Right atrium auricular region (tissue), 2 donors: ENCODE measurements at regions not wholly inside any gene's neighbourhood (a gene's known extent, or its start where the extent isn't known, plus 50 kb on each side); places are given as distances from the start of the nearest gene placed in this dataset.

ENCODE experiments used
- DNase-seq: peaks from one replicate; pipeline ENCODE4 v3.0.0-alpha.2; 2019; ENCODE audit warnings: low spot score
- H3K27ac ChIP-seq, 2 donors: fragments of 200-600 bp; sonication (generic); 1 replicate in 1 of 2; 2 replicates in 1 of 2; pipeline ENCODE4 v1.5.1; 2016 to 2019
- H3K27me3 ChIP-seq, 2 donors: fragments of 200-600 bp; sonication (generic); one replicate each; pipeline versions ENCODE4 v1.5.1 to v1.6.0; 2017 to 2019
- H3K36me3 ChIP-seq: fragments of 200-600 bp; sonication (generic); one replicate; pipeline ENCODE4 v1.5.1; 2016
- H3K4me1 ChIP-seq, 2 donors: fragments of 200-600 bp; sonication (generic); one replicate each; pipeline versions ENCODE4 v1.5.1 to v1.6.0; 2017 to 2019
- H3K4me3 ChIP-seq, 2 donors: fragments of 200-600 bp; sonication (generic); 1 replicate in 1 of 2; 2 replicates in 1 of 2; pipeline ENCODE4 v1.5.1; 2017 to 2019; ENCODE audit warnings: mild to moderate bottlenecking in 1 of 2, moderate library complexity in 1 of 2
- H3K9me3 ChIP-seq, 2 donors: fragments of 200-600 bp; sonication (generic); one replicate each; pipeline ENCODE4 v1.5.1; 2019
- TF ChIP-seq, protein P1 (sequence below), 2 donors: fragments of 200-600 bp; sonication (generic); IDR thresholded peaks; one replicate each; pipeline ENCODE4 v1.5.1; 2019; ENCODE audit warnings: antibody characterized with exemption in 2 of 2

GRCh38 chr1:38539931-38540330 is 319.6 kb downstream of the RRAGC start:
- TF ChIP-seq, protein P1, sequence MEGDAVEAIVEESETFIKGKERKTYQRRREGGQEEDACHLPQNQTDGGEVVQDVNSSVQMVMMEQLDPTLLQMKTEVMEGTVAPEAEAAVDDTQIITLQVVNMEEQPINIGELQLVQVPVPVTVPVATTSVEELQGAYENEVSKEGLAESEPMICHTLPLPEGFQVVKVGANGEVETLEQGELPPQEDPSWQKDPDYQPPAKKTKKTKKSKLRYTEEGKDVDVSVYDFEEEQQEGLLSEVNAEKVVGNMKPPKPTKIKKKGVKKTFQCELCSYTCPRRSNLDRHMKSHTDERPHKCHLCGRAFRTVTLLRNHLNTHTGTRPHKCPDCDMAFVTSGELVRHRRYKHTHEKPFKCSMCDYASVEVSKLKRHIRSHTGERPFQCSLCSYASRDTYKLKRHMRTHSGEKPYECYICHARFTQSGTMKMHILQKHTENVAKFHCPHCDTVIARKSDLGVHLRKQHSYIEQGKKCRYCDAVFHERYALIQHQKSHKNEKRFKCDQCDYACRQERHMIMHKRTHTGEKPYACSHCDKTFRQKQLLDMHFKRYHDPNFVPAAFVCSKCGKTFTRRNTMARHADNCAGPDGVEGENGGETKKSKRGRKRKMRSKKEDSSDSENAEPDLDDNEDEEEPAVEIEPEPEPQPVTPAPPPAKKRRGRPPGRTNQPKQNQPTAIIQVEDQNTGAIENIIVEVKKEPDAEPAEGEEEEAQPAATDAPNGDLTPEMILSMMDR (IDR thresholded peaks at IDR 0.05) = no peak
- Histone ChIP-seq H3K27ac (no peak overlapping the region), H3K36me3 (no peaks in the 10 kb centered on the region), H3K27me3 (no peaks in the 10 kb centered on the region), H3K4me3 (no peak overlapping the region), H3K4me1 (no peaks in the 10 kb centered on the region), H3K9me3 (no peaks in the 10 kb centered on the region)
- DNase-seq = no peak

- Histone ChIP-seq H3K27ac (no peak overlapping the region), H3K27me3 (no peaks in the 10 kb centered on the region), H3K9me3 (no peaks in the 10 kb centered on the region), H3K4me1 (no peaks in the 10 kb centered on the region), H3K4me3 (no peak overlapping the region), H3K36me3 (no peaks in the 10 kb centered on the region)
- no peak for DNase-seq
- TF ChIP-seq, protein P1 (IDR thresholded peaks at IDR 0.05) = no peak
Measured at GRCh38 chr1:38538834-38539233, 320.7 kb downstream of the RRAGC start.

GRCh38 chr1:38536089-38536488 is 323.5 kb downstream of the RRAGC start:
- no peak for DNase-seq
- Histone ChIP-seq H3K27ac (no peak overlapping the region), H3K4me1 (no peaks in the 10 kb centered on the region), H3K36me3 (no peaks in the 10 kb centered on the region), H3K27me3 (no peaks in the 10 kb centered on the region), H3K4me3 (no peak overlapping the region), H3K9me3 (no peaks in the 10 kb centered on the region)
- TF ChIP-seq, protein P1 (IDR thresholded peaks at IDR 0.05) = no peak

DNA sequence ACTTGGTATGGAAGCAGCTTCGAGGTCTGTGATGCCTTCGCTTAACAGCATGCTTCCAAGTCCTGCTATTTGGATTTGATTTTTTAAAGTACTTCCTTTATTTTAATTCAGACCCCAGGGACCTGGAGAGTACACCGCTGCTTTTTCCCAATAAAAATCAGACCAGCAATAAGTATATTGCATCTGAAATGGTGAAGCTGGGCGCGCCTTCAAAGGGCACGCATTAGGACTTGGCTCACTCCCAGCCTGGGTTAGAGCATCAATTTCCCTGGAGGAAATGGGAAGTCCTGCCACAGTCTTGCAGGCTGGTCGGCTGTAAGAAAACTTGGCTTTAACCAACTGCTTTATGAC is 325.1 kb downstream of the RRAGC start:
- TF ChIP-seq, protein P1 (IDR thresholded peaks at IDR 0.05) = no peak
- Histone ChIP-seq H3K27me3 (no peaks in the 10 kb centered on the region), H3K36me3 (no peaks in the 10 kb centered on the region), H3K27ac (no peak overlapping the region), H3K9me3 (no peaks in the 10 kb centered on the region), H3K4me1 (no peaks in the 10 kb centered on the region), H3K4me3 (no peak overlapping the region)
- DNase-seq = no peak

GRCh38 chr1:38533772-38534472 is 325.6 kb downstream of the RRAGC start:
- Histone ChIP-seq H3K4me3 (no peak overlapping the region), H3K9me3 (no peaks in the 10 kb centered on the region), H3K27ac (no peak overlapping the region), H3K4me1 (no peaks in the 10 kb centered on the region), H3K36me3 (no peaks in the 10 kb centered on the region), H3K27me3 (no peaks in the 10 kb centered on the region)
- no peak for DNase-seq
- TF ChIP-seq, protein P1 (IDR thresholded peaks at IDR 0.05) = no peak

- TF ChIP-seq, protein P1 (IDR thresholded peaks at IDR 0.05) = no peak
- Histone ChIP-seq H3K4me1 (no peaks in the 10 kb centered on the region), H3K27me3 (no peaks in the 10 kb centered on the region), H3K36me3 (no peaks in the 10 kb centered on the region), H3K27ac (no peak overlapping the region), H3K9me3 (no peaks in the 10 kb centered on the region), H3K4me3 (no peak overlapping the region)
- no peak for DNase-seq
Measured at GRCh38 chr1:38530957-38531356, 328.6 kb downstream of the RRAGC start.
